GM12878 (cell line): ENCODE measurements at regions not wholly inside any gene's neighbourhood (a gene's known extent, or its start where the extent isn't known, plus 50 kb on each side); places are given as distances from the start of the nearest gene placed in this dataset.

ENCODE experiments used
- ATF3 ChIP-seq: IDR thresholded peaks from 2 replicates; pipeline ENCODE4 v1.6.1; 2011; ENCODE audit warnings: low read depth, mild to moderate bottlenecking, low read length, moderate library complexity, borderline replicate concordance; ENCODE audit errors: extremely low read depth
- CEBPB ChIP-seq, 2 experiments: fragments of 150-350 bp in 1 of 2; IDR thresholded peaks; 2 replicates each; pipeline ENCODE4 v1.6.1; 2012 to 2014; ENCODE audit warnings: low read depth in 2 of 2, low read length in 2 of 2, borderline replicate concordance in 1 of 2, inconsistent platforms in 1 of 2
- NKRF ChIP-seq: fragments of 450-650 bp; conservative IDR thresholded peaks from 2 replicates; pipeline ENCODE4 v1.6.1; 2017; ENCODE audit warnings: mild to moderate bottlenecking, moderate library complexity
- NRF1 ChIP-seq: conservative IDR thresholded peaks from 2 replicates; pipeline ENCODE4 v1.6.1; 2011; ENCODE audit warnings: mild to moderate bottlenecking, low read depth, low read length, improper control_type of control experiment
- RELB ChIP-seq: fragments of 450-650 bp; IDR thresholded peaks from 2 replicates; pipeline ENCODE4 v1.6.1; 2017; ENCODE audit warnings: low read depth, mild to moderate bottlenecking, moderate library complexity
- TF ChIP-seq, protein P1 (sequence below): IDR thresholded peaks from 2 replicates; pipeline ENCODE4 v1.6.1; 2012; ENCODE audit warnings: improper control_type of control experiment, low read depth, low read length; ENCODE audit not compliant: insufficient replicate concordance
- TF ChIP-seq, protein P2 (sequence below): fragments of 450-650 bp; formaldehyde crosslinking; IDR thresholded peaks from 2 replicates; pipeline ENCODE4 v1.5.0; 2022; ENCODE audit warnings: mild to moderate bottlenecking, missing genetic modification characterization

- TF ChIP-seq, protein P1, sequence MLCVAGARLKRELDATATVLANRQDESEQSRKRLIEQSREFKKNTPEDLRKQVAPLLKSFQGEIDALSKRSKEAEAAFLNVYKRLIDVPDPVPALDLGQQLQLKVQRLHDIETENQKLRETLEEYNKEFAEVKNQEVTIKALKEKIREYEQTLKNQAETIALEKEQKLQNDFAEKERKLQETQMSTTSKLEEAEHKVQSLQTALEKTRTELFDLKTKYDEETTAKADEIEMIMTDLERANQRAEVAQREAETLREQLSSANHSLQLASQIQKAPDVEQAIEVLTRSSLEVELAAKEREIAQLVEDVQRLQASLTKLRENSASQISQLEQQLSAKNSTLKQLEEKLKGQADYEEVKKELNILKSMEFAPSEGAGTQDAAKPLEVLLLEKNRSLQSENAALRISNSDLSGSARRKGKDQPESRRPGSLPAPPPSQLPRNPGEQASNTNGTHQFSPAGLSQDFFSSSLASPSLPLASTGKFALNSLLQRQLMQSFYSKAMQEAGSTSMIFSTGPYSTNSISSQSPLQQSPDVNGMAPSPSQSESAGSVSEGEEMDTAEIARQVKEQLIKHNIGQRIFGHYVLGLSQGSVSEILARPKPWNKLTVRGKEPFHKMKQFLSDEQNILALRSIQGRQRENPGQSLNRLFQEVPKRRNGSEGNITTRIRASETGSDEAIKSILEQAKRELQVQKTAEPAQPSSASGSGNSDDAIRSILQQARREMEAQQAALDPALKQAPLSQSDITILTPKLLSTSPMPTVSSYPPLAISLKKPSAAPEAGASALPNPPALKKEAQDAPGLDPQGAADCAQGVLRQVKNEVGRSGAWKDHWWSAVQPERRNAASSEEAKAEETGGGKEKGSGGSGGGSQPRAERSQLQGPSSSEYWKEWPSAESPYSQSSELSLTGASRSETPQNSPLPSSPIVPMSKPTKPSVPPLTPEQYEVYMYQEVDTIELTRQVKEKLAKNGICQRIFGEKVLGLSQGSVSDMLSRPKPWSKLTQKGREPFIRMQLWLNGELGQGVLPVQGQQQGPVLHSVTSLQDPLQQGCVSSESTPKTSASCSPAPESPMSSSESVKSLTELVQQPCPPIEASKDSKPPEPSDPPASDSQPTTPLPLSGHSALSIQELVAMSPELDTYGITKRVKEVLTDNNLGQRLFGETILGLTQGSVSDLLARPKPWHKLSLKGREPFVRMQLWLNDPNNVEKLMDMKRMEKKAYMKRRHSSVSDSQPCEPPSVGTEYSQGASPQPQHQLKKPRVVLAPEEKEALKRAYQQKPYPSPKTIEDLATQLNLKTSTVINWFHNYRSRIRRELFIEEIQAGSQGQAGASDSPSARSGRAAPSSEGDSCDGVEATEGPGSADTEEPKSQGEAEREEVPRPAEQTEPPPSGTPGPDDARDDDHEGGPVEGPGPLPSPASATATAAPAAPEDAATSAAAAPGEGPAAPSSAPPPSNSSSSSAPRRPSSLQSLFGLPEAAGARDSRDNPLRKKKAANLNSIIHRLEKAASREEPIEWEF, result no peak
- TF ChIP-seq RELB (no peak), NKRF (no peak), NRF1 (no peak), CEBPB (IDR thresholded peaks at IDR 0.05; ENCODE audit: borderline replicate concordance in 1 of 2, low read depth in 2 of 2, low read length in 2 of 2) (no peak), ATF3 (no peak)
- TF ChIP-seq, protein P2, sequence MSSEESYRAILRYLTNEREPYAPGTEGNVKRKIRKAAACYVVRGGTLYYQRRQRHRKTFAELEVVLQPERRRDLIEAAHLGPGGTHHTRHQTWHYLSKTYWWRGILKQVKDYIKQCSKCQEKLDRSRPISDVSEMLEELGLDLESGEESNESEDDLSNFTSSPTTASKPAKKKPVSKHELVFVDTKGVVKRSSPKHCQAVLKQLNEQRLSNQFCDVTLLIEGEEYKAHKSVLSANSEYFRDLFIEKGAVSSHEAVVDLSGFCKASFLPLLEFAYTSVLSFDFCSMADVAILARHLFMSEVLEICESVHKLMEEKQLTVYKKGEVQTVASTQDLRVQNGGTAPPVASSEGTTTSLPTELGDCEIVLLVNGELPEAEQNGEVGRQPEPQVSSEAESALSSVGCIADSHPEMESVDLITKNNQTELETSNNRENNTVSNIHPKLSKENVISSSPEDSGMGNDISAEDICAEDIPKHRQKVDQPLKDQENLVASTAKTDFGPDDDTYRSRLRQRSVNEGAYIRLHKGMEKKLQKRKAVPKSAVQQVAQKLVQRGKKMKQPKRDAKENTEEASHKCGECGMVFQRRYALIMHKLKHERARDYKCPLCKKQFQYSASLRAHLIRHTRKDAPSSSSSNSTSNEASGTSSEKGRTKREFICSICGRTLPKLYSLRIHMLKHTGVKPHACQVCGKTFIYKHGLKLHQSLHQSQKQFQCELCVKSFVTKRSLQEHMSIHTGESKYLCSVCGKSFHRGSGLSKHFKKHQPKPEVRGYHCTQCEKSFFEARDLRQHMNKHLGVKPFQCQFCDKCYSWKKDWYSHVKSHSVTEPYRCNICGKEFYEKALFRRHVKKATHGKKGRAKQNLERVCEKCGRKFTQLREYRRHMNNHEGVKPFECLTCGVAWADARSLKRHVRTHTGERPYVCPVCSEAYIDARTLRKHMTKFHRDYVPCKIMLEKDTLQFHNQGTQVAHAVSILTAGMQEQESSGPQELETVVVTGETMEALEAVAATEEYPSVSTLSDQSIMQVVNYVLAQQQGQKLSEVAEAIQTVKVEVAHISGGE (CRISPR knock-in tag), result no peak
- TF ChIP-seq, all 136 proteins: peak for 0
Measured at GRCh38 chr3:159732172-159733111, 256.2 kb upstream of the IL12A start (continued).
